ENCODE measurements at regions not wholly inside any gene's neighbourhood (a gene's known extent, or its start where the extent isn't known, plus 50 kb on each side); places are given as distances from the start of the nearest gene placed in this dataset.
"Not testable (repeated sequence)": the region's sequence is repeated elsewhere in the genome, so short reads cannot be mapped to it uniquely, and the experiment has no call there.

DNA sequence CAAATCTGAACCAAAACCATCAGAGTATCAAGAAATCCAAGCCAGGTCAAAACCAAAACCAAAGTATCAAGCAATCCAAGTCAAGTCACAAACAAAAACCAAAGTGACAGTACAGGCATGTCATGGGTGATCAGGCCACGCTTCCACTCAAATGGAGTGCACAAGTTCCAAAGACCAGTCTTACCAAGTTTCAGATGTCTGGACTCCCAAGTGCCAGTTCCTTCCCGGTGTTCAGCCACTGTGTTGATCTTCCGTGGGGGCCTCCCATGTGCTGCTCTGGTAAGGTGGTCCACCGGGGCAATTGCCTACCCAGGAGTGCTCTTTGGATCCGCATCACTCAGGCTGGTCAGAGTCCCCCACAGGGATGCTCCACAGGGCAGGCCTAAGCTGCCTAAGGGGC lies 61.5 kb upstream of the PRMT8 start:
- TF ChIP-seq, protein P1, sequence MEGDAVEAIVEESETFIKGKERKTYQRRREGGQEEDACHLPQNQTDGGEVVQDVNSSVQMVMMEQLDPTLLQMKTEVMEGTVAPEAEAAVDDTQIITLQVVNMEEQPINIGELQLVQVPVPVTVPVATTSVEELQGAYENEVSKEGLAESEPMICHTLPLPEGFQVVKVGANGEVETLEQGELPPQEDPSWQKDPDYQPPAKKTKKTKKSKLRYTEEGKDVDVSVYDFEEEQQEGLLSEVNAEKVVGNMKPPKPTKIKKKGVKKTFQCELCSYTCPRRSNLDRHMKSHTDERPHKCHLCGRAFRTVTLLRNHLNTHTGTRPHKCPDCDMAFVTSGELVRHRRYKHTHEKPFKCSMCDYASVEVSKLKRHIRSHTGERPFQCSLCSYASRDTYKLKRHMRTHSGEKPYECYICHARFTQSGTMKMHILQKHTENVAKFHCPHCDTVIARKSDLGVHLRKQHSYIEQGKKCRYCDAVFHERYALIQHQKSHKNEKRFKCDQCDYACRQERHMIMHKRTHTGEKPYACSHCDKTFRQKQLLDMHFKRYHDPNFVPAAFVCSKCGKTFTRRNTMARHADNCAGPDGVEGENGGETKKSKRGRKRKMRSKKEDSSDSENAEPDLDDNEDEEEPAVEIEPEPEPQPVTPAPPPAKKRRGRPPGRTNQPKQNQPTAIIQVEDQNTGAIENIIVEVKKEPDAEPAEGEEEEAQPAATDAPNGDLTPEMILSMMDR (IDR thresholded peaks at IDR 0.05), result not testable (repeated sequence)
- TF ChIP-seq POLR2A (IDR thresholded peaks at IDR 0.05), result not testable (repeated sequence)

Data from esophagus squamous epithelium (tissue), 4 donors.